HEK293T (cell line): ENCODE measurements at regions not wholly inside any gene's neighbourhood (a gene's known extent, or its start where the extent isn't known, plus 50 kb on each side); places are given as distances from the start of the nearest gene placed in this dataset.
"Not testable (repeated sequence)": the region's sequence is repeated elsewhere in the genome, so short reads cannot be mapped to it uniquely, and the experiment has no call there.

Experiments
- ELF4 ChIP-seq: fragments of 450-650 bp; IDR thresholded peaks from 2 replicates; pipeline ENCODE4 v1.6.1; 2017; ENCODE audit warnings: antibody characterized with exemption
- FOXA1 ChIP-seq: fragments of 450-650 bp; IDR thresholded peaks from 2 replicates; pipeline ENCODE4 v1.6.1; 2016; ENCODE audit warnings: mild to moderate bottlenecking
- HDGF ChIP-seq: fragments of 450-650 bp; IDR thresholded peaks from 2 replicates; pipeline ENCODE4 v1.6.1; 2017; ENCODE audit warnings: antibody characterized with exemption, borderline replicate concordance
- PKNOX1 ChIP-seq: fragments of 450-650 bp; IDR thresholded peaks from 2 replicates; pipeline ENCODE4 v1.6.1; 2016
- SP1 ChIP-seq: fragments of 450-650 bp; IDR thresholded peaks from 2 replicates; pipeline ENCODE4 v1.6.1; 2017
- SUZ12 ChIP-seq: fragments of 450-650 bp; IDR thresholded peaks from 2 replicates; pipeline ENCODE4 v1.6.1; 2016; ENCODE audit warnings: mild to moderate bottlenecking
- ZNF384 ChIP-seq: fragments of 450-650 bp; IDR thresholded peaks from 2 replicates; pipeline ENCODE4 v1.6.1; 2016

- not testable (repeated sequence) for TF ChIP-seq FOXA1, SP1, HDGF, PKNOX1, ELF4, ZNF384, SUZ12
Observed at GRCh38 chr4:9715271-9715670, 66.2 kb upstream of the DRD5 start.
